WTC11 (cell line): ENCODE measurements at regions not wholly inside any gene's neighbourhood (a gene's known extent, or its start where the extent isn't known, plus 50 kb on each side); places are given as distances from the start of the nearest gene placed in this dataset.

Experiments
- ATAC-seq: fragments of 200-7000 bp; cut with Tn5 transposase; 2 replicates; pipeline ENCODE4 v1.10.0; 2021; ENCODE audit warnings: mild to moderate bottlenecking, moderate library complexity
- CTCF ChIA-PET: fragments of 300-600 bp; sonication (Branson Sonifier 250); formaldehyde crosslinking; loops from one replicate; lab custom pipeline; 2021; ENCODE audit warnings: antibody characterized with exemption; lab: Charles Lee
- POLR2A ChIA-PET: fragments of 350-600 bp; sonication (Branson Sonifier 250); formaldehyde crosslinking; loops from one replicate; lab custom pipeline; 2021; ENCODE audit warnings: antibody characterized with exemption; lab: Charles Lee
- DNase-seq: peaks from one replicate; pipeline ENCODE4 v3.0.0; 2021; ENCODE audit warnings: low spot score
- H3K27ac Mint-ChIP-seq: 2 replicates; pipeline ENCODE4 v1.8.0; 2021; ENCODE audit warnings: mixed read lengths
- H3K27me3 Mint-ChIP-seq: 2 replicates; pipeline ENCODE4 v1.8.0; 2021; ENCODE audit warnings: low read depth, mild to moderate bottlenecking, moderate library complexity, mixed read lengths
- H3K36me3 Mint-ChIP-seq: 2 replicates; pipeline ENCODE4 v1.8.0; 2021; ENCODE audit warnings: mixed read lengths
- H3K4me1 Mint-ChIP-seq: 2 replicates; pipeline ENCODE4 v1.8.0; 2022; ENCODE audit warnings: mixed read lengths
- H3K4me3 Mint-ChIP-seq: 2 replicates; pipeline ENCODE4 v1.8.0; 2021; ENCODE audit warnings: mild to moderate bottlenecking, moderate library complexity, mixed read lengths
- H3K9me3 Mint-ChIP-seq: 2 replicates; pipeline ENCODE4 v1.8.0; 2021; ENCODE audit warnings: mixed read lengths
- AR ChIP-seq: fragments of 250-450 bp; sonication (Bioruptor Pico); IDR thresholded peaks from 2 replicates; pipeline ENCODE4 v1.9.0; 2021; ENCODE audit warnings: mild to moderate bottlenecking
- CREM ChIP-seq: sonication (generic); formaldehyde crosslinking; IDR thresholded peaks from 2 replicates; pipeline ENCODE4 v1.8.1; 2022; ENCODE audit warnings: mild to moderate bottlenecking, missing genetic modification reagents, moderate library complexity
- E2F4 ChIP-seq: sonication (generic); formaldehyde crosslinking; IDR thresholded peaks from 2 replicates; pipeline ENCODE4 v1.8.1; 2022; ENCODE audit warnings: low read depth, mild to moderate bottlenecking, moderate library complexity, missing genetic modification reagents, borderline replicate concordance
- E2F5 ChIP-seq: sonication (generic); formaldehyde crosslinking; IDR thresholded peaks from 2 replicates; pipeline ENCODE4 v1.8.1; 2022; ENCODE audit warnings: mild to moderate bottlenecking, moderate library complexity, missing genetic modification reagents
- EMX1 ChIP-seq: fragments of 250-450 bp; sonication (Bioruptor Pico); IDR thresholded peaks from 2 replicates; pipeline ENCODE4 v1.8.0; 2021; ENCODE audit warnings: mild to moderate bottlenecking
- ESRRA ChIP-seq: sonication (generic); formaldehyde crosslinking; IDR thresholded peaks from 2 replicates; pipeline ENCODE4 v1.8.1; 2022; ENCODE audit warnings: mild to moderate bottlenecking, missing genetic modification reagents, borderline replicate concordance
- FOXJ3 ChIP-seq: sonication (generic); formaldehyde crosslinking; IDR thresholded peaks from 2 replicates; pipeline ENCODE4 v1.9.0; 2021; ENCODE audit warnings: missing genetic modification reagents, mild to moderate bottlenecking, borderline replicate concordance
- HMGXB4 ChIP-seq: sonication (generic); formaldehyde crosslinking; IDR thresholded peaks from 2 replicates; pipeline ENCODE4 v1.8.1; 2023; ENCODE audit warnings: mild to moderate bottlenecking, moderate library complexity, missing genetic modification reagents
- IRF2 ChIP-seq: sonication (generic); formaldehyde crosslinking; IDR thresholded peaks from 2 replicates; pipeline ENCODE4 v1.8.0; 2022; ENCODE audit warnings: low read depth, missing genetic modification reagents, borderline replicate concordance
- MYBL2 ChIP-seq: sonication (generic); formaldehyde crosslinking; IDR thresholded peaks from 2 replicates; pipeline ENCODE4 v1.8.1; 2023; ENCODE audit warnings: mild to moderate bottlenecking, moderate library complexity, missing genetic modification reagents
- NR3C1 ChIP-seq: sonication (generic); formaldehyde crosslinking; conservative IDR thresholded peaks from 2 replicates; pipeline ENCODE4 v1.8.1; 2023; ENCODE audit warnings: low read depth, mild to moderate bottlenecking, missing genetic modification reagents
- RORB ChIP-seq: fragments of 250-450 bp; sonication (Bioruptor Pico); IDR thresholded peaks from 2 replicates; pipeline ENCODE4 v1.9.0; 2021; ENCODE audit warnings: mild to moderate bottlenecking
- SMAD4 ChIP-seq: sonication (generic); formaldehyde crosslinking; IDR thresholded peaks from 2 replicates; pipeline ENCODE4 v1.8.0; 2022; ENCODE audit warnings: mild to moderate bottlenecking, missing genetic modification reagents
- SOX15 ChIP-seq: fragments of 250-450 bp; sonication (Bioruptor Pico); IDR thresholded peaks from 2 replicates; pipeline ENCODE4 v1.9.0; 2021; ENCODE audit warnings: mild to moderate bottlenecking
- TEAD1 ChIP-seq: sonication (generic); formaldehyde crosslinking; IDR thresholded peaks from 2 replicates; pipeline ENCODE4 v1.8.0; 2022; ENCODE audit warnings: mild to moderate bottlenecking, missing genetic modification reagents
- USF1 ChIP-seq: sonication (generic); formaldehyde crosslinking; IDR thresholded peaks from 2 replicates; pipeline ENCODE4 v1.8.0; 2022; ENCODE audit warnings: mild to moderate bottlenecking, missing genetic modification reagents
- ZBTB43 ChIP-seq: sonication (generic); formaldehyde crosslinking; IDR thresholded peaks from 2 replicates; pipeline ENCODE4 v1.8.1; 2023; ENCODE audit warnings: mild to moderate bottlenecking, missing genetic modification reagents
- ZMAT4 ChIP-seq: fragments of 250-450 bp; sonication (Bioruptor Pico); IDR thresholded peaks from 2 replicates; pipeline ENCODE4 v1.9.0; 2021; ENCODE audit warnings: mild to moderate bottlenecking
- ZNF219 ChIP-seq: sonication (generic); formaldehyde crosslinking; IDR thresholded peaks from 2 replicates; pipeline ENCODE4 v1.8.0; 2023; ENCODE audit warnings: missing genetic modification reagents, mild to moderate bottlenecking, borderline replicate concordance
- ZNF281 ChIP-seq: sonication (generic); formaldehyde crosslinking; IDR thresholded peaks from 2 replicates; pipeline ENCODE4 v1.8.0; 2023; ENCODE audit warnings: mild to moderate bottlenecking, missing genetic modification reagents
- ZNF423 ChIP-seq: fragments of 250-450 bp; sonication (Bioruptor Pico); IDR thresholded peaks from 2 replicates; pipeline ENCODE4 v2.1.2; 2022; ENCODE audit warnings: mild to moderate bottlenecking, moderate library complexity

GRCh38 chr7:35555386-35555785 is 139.5 kb downstream of the HERPUD2 start (continued):
- TF ChIP-seq NR3C1 (no peak), ZNF281 (CRISPR knock-in tag) (no peak), RORB (CRISPR knock-in tag) (no peak), ZMAT4 (CRISPR knock-in tag) (no peak), HMGXB4 (CRISPR knock-in tag) (no peak)

- Mint-ChIP-seq H3K27me3 (no peaks in the 10 kb centered on the region), H3K27ac (no peak overlapping the region), H3K36me3 (no peaks in the 10 kb centered on the region), H3K4me3 (no peak overlapping the region), H3K9me3 (no peaks in the 10 kb centered on the region), H3K4me1 (no peaks in the 10 kb centered on the region; the same call in 1 of the 2 replicates)
- DNase-seq (no peak), ATAC-seq (no peak)
- ChIA-PET POLR2A (no interaction called here), CTCF (interaction anchor here (0.8 to 1.9 kb wide), 4 partner anchors 16 to 71 kb away, joined by 3 to 7 read pairs (median 4); no protein-coding TSS in a partner anchor)
- TF ChIP-seq MYBL2 (no peak), CREM (no peak), EMX1 (no peak), ZBTB43 (no peak), RORB (CRISPR knock-in tag) (no peak), FOXJ3 (CRISPR knock-in tag) (no peak), ZNF219 (CRISPR knock-in tag) (no peak), ESRRA (no peak), SOX15 (CRISPR knock-in tag) (no peak), E2F5 (CRISPR knock-in tag) (no peak), AR (CRISPR knock-in tag) (no peak), E2F4 (CRISPR knock-in tag) (no peak), IRF2 (CRISPR knock-in tag) (no peak), USF1 (CRISPR knock-in tag) (no peak), SMAD4 (CRISPR knock-in tag) (no peak), TEAD1 (CRISPR knock-in tag) (no peak), ZNF423 (CRISPR knock-in tag) (no peak)
Measured at GRCh38 chr7:35553519-35553918, 141.4 kb downstream of the HERPUD2 start.
